ENCODE measurements at regions not wholly inside any gene's neighbourhood (a gene's known extent, or its start where the extent isn't known, plus 50 kb on each side); places are given as distances from the start of the nearest gene placed in this dataset.

- 100% methylated on average over 2 of the region's 4 CpGs for WGBS (ENCODE audit: insufficient coverage)
- Mint-ChIP-seq H3K27me3 (ENCODE audit: low read depth in 2 of 2) (no peaks in the 10 kb centered on the region), H3K4me3 (no peak overlapping the region), H3K9me3 (no peaks in the 10 kb centered on the region), H3K4me1 (no peaks in the 10 kb centered on the region), H3K36me3 (no peaks in the 10 kb centered on the region), H3K27ac (no peak overlapping the region)
- H3K4me1 ChIP-seq (ENCODE audit: control insufficient read depth, insufficient read depth, low read length), result no peaks in the 10 kb centered on the region
- H3K36me3 ChIP-seq (ENCODE audit: control insufficient read depth, insufficient read depth, low read length), result no peaks in the 10 kb centered on the region
- H3K4me3 ChIP-seq (ENCODE audit: low read length), result no peak overlapping the region
- H3K27me3 ChIP-seq (ENCODE audit: control insufficient read depth, insufficient read depth, low read length), result no peaks in the 10 kb centered on the region
- TF ChIP-seq CTCF (IDR thresholded peaks at IDR 0.05), result no peak
- intact Hi-C loops (cut with micrococcal nuclease), result no loop called here
- no peak for DNase-seq
- no peak for ATAC-seq
- H3K27ac ChIP-seq (ENCODE audit: low read length), result no peak overlapping the region
- no peaks in the 10 kb centered on the region for H3K9me3 ChIP-seq (ENCODE audit: control insufficient read depth, insufficient read depth, low read length)
Observed at GRCh38 chrX:109871121-109871888, 131.6 kb upstream of the TMEM164 start.

GRCh38 chrX:109872021-109872732 lies 130.7 kb upstream of the TMEM164 start:
- no peaks in the 10 kb centered on the region for H3K9me3 Mint-ChIP-seq
- TF ChIP-seq CTCF (IDR thresholded peaks at IDR 0.05), result no peak
- Histone ChIP-seq H3K4me3 (ENCODE audit: low read length) (no peak overlapping the region), H3K27me3 (ENCODE audit: control insufficient read depth, insufficient read depth, low read length) (no peaks in the 10 kb centered on the region), H3K27ac (ENCODE audit: low read length) (no peak overlapping the region), H3K4me1 (ENCODE audit: control insufficient read depth, insufficient read depth, low read length) (no peaks in the 10 kb centered on the region), H3K36me3 (ENCODE audit: control insufficient read depth, insufficient read depth, low read length) (no peaks in the 10 kb centered on the region), H3K9me3 (ENCODE audit: control insufficient read depth, insufficient read depth, low read length) (no peaks in the 10 kb centered on the region)
- no peaks in the 10 kb centered on the region for H3K4me1 Mint-ChIP-seq
- intact Hi-C loops (cut with micrococcal nuclease), result no loop called here
- 78% methylated on average over 4 of the region's 4 CpGs for WGBS (ENCODE audit: insufficient coverage)
- H3K4me3 Mint-ChIP-seq, result no peak overlapping the region
- no peak for ATAC-seq
- no peak overlapping the region for H3K27ac Mint-ChIP-seq
- DNase-seq, result no peak
- no peaks in the 10 kb centered on the region for H3K27me3 Mint-ChIP-seq (ENCODE audit: low read depth in 2 of 2)
- H3K36me3 Mint-ChIP-seq, result no peaks in the 10 kb centered on the region

GRCh38 chrX:109873574-109873973 lies 129.3 kb upstream of the TMEM164 start:
- no peaks in the 10 kb centered on the region for H3K9me3 ChIP-seq (ENCODE audit: control insufficient read depth, insufficient read depth, low read length)
- H3K4me1 Mint-ChIP-seq, result no peaks in the 10 kb centered on the region
- intact Hi-C loops (cut with micrococcal nuclease), result no loop called here
- no peak overlapping the region for H3K27ac ChIP-seq (ENCODE audit: low read length)
- no peaks in the 10 kb centered on the region for H3K36me3 ChIP-seq (ENCODE audit: control insufficient read depth, insufficient read depth, low read length)
- H3K4me1 ChIP-seq (ENCODE audit: control insufficient read depth, insufficient read depth, low read length), result no peaks in the 10 kb centered on the region
- no peak overlapping the region for H3K27ac Mint-ChIP-seq
- no peaks in the 10 kb centered on the region for H3K9me3 Mint-ChIP-seq
- ATAC-seq, result no peak
- TF ChIP-seq CTCF (IDR thresholded peaks at IDR 0.05), result no peak
- no peak overlapping the region for H3K4me3 Mint-ChIP-seq
- no peaks in the 10 kb centered on the region for H3K36me3 Mint-ChIP-seq
- H3K4me3 ChIP-seq (ENCODE audit: low read length), result no peak overlapping the region
- no CpG with 5 or more reads among the region's 1 CpG for WGBS (ENCODE audit: insufficient coverage)
- DNase-seq, result no peak
- H3K27me3 Mint-ChIP-seq (ENCODE audit: low read depth in 2 of 2), result peaks cover 0 to 11% of the 10 kb centered on the region in 2 donors
- H3K27me3 ChIP-seq (ENCODE audit: control insufficient read depth, insufficient read depth, low read length), result no peaks in the 10 kb centered on the region
